VCaP (cell line): ENCODE measurements at regions not wholly inside any gene's neighbourhood (a gene's known extent, or its start where the extent isn't known, plus 50 kb on each side); places are given as distances from the start of the nearest gene placed in this dataset.
A peak's percentile ranks its signal among the peaks of the same experiment; 100 is the strongest.

ENCODE experiments used
- H3K27ac ChIP-seq: fragments of 450-650 bp; 2 replicates; pipeline ENCODE4 v1.5.1; 2017
- CTCF ChIP-seq: fragments of 450-650 bp; conservative IDR thresholded peaks from 2 replicates; pipeline ENCODE4 v1.5.1; 2017; ENCODE audit warnings: mild to moderate bottlenecking, moderate library complexity

- TF ChIP-seq CTCF = peak; percentile 92
- H3K27ac ChIP-seq = peak overlapping the region; percentile 7; the same call in 1 of the 2 replicates
Measured at GRCh38 chr14:100645196-100645981, 58.2 kb upstream of the BEGAIN start.

- TF ChIP-seq CTCF = peak; percentile 17
- H3K27ac ChIP-seq = no peak overlapping the region
Measured at GRCh38 chr14:100645982-100646314, 58.7 kb upstream of the BEGAIN start.

GRCh38 chr14:100648474-100649172 lies 61.4 kb upstream of the BEGAIN start:
- no peak overlapping the region for H3K27ac ChIP-seq
- no peak for TF ChIP-seq CTCF

- no peak for TF ChIP-seq CTCF
Measured at GRCh38 chr14:100649173-100649519, 61.9 kb upstream of the BEGAIN start.

GRCh38 chr14:100651999-100652508 lies 64.8 kb upstream of the BEGAIN start:
- no peak overlapping the region for H3K27ac ChIP-seq
- no peak for TF ChIP-seq CTCF

More at GRCh38 chr14:100649173-100649519, 61.9 kb upstream of the BEGAIN start:
- H3K27ac ChIP-seq = no peak overlapping the region

GRCh38 chr14:100652744-100653143 lies 65.5 kb upstream of the BEGAIN start:
- TF ChIP-seq CTCF = no peak
- H3K27ac ChIP-seq = no peak overlapping the region

GRCh38 chr14:100653409-100653808 lies 66.2 kb upstream of the BEGAIN start:
- H3K27ac ChIP-seq = no peak overlapping the region
- peak; percentile 34 for TF ChIP-seq CTCF
